NCI-H345 (cell line): ENCODE measurements at regions not wholly inside any gene's neighbourhood (a gene's known extent, or its start where the extent isn't known, plus 50 kb on each side); places are given as distances from the start of the nearest gene placed in this dataset.

Source experiments
- DNase-seq: peaks from one replicate; lab custom pipeline; 2025; lab: John Stamatoyannopoulos, UW

- no peak for DNase-seq
These were observed 51.7 kb upstream of the ACVR2A start for GRCh38 chr2:147792966-147793617.

DNA sequence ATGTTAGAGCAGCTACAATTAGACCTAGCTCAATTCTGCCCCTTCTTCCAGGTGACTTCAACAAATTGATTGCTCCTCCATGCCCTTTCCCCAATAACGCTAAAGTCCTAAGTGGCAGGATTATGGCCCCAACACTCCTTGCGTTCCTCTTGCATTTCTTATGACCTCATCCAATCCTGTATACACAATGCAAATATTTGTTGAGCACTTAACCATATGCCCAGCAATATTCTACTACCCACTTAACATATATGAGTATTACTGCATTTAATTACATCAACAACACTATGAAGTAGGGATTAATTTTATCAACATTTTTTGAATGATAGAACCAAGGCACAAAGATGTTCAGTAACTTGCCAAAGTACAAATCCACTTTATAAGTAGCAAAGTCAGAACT lies 54.2 kb upstream of the ACVR2A start:
- no peak for DNase-seq

- no peak for DNase-seq
These were observed 55.1 kb upstream of the ACVR2A start for GRCh38 chr2:147789720-147790119.

DNA sequence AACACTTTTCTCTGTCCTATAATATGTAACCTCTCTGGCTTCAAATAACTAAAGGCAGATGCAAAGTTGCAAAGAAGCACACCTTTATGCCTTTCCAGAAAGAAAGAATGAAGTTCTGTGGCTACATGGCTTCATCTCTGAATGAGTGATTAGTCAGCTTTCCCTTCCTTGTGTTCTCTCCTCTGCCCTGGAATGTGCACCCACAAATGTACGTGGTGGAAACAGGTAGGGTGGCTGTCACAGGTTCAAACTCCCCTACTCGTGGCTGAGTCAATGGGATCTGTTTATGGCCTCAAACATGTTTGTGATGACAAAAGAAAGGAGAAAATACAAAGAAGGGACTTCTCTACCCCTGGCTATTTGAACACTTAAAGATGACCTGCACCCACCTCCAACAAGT lies 55.5 kb upstream of the ACVR2A start:
- DNase-seq: no peak

- DNase-seq: peak; percentile 3
These were observed 62.5 kb upstream of the ACVR2A start for GRCh38 chr2:147782141-147782930.

DNA sequence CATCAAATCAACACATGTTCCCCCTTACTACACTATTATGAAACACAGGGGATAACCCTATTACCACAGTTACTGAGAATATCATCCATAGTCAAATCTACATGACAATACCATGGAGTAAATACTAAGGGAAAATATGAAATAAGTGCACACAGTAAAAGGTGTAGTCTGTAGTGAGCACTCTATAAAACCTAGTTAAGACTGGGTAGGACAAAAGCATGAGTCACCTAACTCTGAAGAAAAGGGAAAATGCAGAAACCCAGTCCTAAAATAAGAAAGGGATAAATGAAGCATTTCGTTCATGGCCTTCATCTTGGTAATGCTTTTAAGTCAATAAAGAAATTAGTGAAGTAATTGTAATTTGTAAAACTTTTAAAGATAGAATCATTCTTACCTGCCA lies 65.4 kb upstream of the ACVR2A start:
- DNase-seq: no peak

GRCh38 chr2:147777394-147777793 lies 67.4 kb upstream of the ACVR2A start:
- DNase-seq: no peak

GRCh38 chr2:147774805-147775204 lies 70.0 kb upstream of the ACVR2A start:
- DNase-seq: no peak

DNA sequence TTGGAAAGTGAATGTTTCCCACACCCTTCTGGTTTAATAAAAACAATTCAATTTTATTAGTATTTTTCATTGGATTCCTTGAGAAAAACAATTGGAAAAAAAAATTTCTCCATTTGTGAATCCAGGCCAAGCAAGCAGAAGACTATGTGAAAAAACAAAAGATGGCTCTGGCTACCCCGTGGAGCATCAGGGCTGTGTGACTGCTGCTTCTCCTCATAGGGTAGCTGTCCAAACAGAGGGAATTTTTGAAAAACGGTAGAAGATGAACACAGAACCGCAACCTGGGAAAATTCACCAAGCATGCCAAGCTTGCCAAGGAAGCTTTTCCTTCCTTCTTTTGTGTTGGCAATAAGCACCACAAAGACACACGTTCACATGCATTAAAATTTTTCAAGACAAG lies 71.3 kb upstream of the ACVR2A start:
- no peak for DNase-seq

DNA sequence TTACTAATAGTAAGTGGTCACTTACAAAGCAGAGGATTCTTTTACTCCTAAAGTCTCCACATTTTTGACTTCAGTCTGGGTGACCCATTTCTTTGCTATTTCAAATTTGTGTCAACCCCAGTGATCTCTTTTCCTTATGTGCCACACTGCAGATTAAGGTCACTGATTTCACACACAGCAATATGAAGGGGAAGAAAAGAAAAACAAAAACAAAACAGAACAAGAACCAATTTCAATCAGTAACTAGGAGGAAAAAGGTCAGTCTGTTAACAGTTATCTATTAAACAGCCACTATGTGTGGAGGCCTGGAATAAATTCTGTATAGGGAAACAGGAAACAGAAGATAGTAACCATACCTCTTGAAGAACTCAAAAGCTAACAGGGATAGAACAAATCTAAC lies 72.0 kb upstream of the ACVR2A start:
- no peak for DNase-seq

- no peak for DNase-seq
These were observed 81.0 kb upstream of the ACVR2A start for GRCh38 chr2:147763861-147764260.

- DNase-seq: no peak
These were observed 83.8 kb upstream of the ACVR2A start for GRCh38 chr2:147760984-147761383.

DNA sequence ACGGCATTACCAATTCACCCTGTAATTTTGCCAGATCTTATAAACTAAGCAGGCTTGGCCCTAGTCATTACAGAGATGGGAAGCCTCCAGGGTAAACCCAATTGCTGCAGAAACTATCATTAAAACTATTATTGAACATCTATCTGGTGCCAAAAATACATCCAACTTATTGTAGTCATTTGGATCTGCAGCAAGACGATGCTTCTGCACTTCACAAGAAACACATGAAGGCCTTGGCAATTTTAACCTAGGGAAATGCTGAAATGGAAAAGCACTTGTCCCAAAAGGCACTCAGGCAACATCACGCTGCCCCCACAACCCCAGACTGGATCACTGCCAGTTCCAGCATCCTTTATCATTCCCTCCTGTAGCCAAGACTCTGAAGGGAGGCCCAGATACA lies 85.3 kb upstream of the ACVR2A start:
- DNase-seq: no peak

- no peak for DNase-seq
These were observed 86.0 kb upstream of the ACVR2A start for GRCh38 chr2:147758821-147759220.

- DNase-seq: peak; percentile 80
These were observed 88.8 kb upstream of the ACVR2A start for GRCh38 chr2:147756069-147756468.

GRCh38 chr2:147740211-147740927 lies 104.5 kb upstream of the ACVR2A start:
- DNase-seq: no peak

GRCh38 chr2:147739508-147739907 lies 105.3 kb upstream of the ACVR2A start:
- DNase-seq: no peak

GRCh38 chr2:147718831-147719230 lies 126.0 kb upstream of the ACVR2A start:
- no peak for DNase-seq

- no peak for DNase-seq
These were observed 127.9 kb upstream of the ACVR2A start for GRCh38 chr2:147716906-147717305.

DNA sequence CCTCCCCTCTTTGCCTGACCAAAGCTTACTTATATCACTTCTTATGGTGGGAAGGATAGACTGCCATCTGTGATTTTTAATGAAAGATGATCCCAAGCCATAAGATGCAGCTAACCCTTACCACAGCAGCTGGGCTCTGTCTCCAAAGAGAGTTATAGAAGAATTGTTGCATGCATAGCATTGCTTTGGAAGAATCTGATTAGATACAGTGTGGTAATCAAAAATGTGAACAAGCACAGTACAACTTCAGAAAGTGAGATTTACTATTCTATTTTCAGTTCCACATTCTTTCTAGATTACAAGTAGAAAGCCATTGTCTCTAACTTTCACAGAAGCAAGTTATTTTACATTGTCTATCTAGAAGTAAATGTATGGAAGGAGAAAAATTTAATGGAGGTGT lies 129.0 kb upstream of the ACVR2A start:
- no peak for DNase-seq

DNA sequence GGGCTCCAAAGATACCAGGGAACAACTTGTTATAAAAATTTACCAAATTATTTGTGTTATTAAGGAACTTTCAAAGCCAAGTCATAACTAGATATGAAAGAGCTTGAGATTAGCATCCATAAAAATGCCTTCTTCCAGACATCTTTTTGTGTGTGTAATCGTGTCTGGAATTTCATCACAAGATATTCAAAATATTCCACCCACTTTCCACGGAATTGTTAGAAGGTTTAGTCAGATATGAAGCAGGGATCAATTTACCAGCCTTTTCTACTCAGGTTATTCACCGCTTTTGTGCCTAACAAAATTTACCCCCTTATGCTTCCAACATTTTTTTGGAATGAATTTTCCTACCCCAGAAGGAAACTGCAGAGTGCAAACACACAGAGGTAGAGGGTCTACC lies 130.2 kb upstream of the ACVR2A start:
- no peak for DNase-seq

DNA sequence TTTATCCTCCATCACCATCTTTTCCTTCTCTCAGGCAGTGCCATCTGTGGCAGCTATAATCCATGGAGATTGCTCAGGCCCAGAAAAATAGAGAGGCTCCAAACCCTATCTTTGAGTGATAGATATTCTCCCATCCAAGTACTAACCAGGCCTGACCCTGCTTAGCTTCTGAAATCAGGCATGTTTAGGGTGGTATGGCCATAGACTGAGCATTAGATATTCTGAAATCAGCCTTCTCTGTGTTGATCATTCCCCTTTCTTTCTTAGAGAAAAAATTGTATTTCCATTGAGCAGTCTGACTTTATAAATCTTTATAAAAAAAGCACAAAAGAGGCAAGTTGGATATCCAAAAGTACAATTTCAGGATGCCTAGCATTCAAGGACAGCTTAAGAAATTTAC lies 131.5 kb upstream of the ACVR2A start:
- no peak for DNase-seq

GRCh38 chr2:147712051-147712450 lies 132.8 kb upstream of the ACVR2A start:
- DNase-seq: no peak
